ENCODE measurements at regions not wholly inside any gene's neighbourhood (a gene's known extent, or its start where the extent isn't known, plus 50 kb on each side); places are given as distances from the start of the nearest gene placed in this dataset.

- Mint-ChIP-seq H3K27me3 (peaks cover 0 to 3% of the 10 kb centered on the region in 2 donors), H3K27ac (no peak overlapping the region), H3K4me1 (peaks cover 0 to 7% (median 1%) of the 10 kb centered on the region in 3 donors), H3K4me3 (no peak overlapping the region), H3K9me3 (no peaks in the 10 kb centered on the region), H3K36me3 (no peaks in the 10 kb centered on the region)
- no peaks in the 10 kb centered on the region for H3K36me3 ChIP-seq (ENCODE audit: insufficient read depth, low read length)
- no peak overlapping the region for H3K27ac ChIP-seq (ENCODE audit: low read depth, low read length)
- ChIA-PET CTCF (no interaction called here), POLR2A (interaction anchor here (0.6 kb wide), 1 partner anchor 18 kb away, joined by 3 read pairs; no protein-coding TSS in a partner anchor)
- H3K4me1 ChIP-seq (ENCODE audit: insufficient read depth, low read length): no peaks in the 10 kb centered on the region
- no peak for DNase-seq
- no peaks in the 10 kb centered on the region for H3K27me3 ChIP-seq (ENCODE audit: insufficient read depth, low read length, poor library complexity, severe bottlenecking)
- no peaks in the 10 kb centered on the region for H3K9me3 ChIP-seq (ENCODE audit: low read length)
- no peak overlapping the region for H3K4me3 ChIP-seq (ENCODE audit: low read length)
Measured at GRCh38 chr17:63137163-63137562, 171.1 kb downstream of the TANC2 start.

GRCh38 chr17:63138713-63139112 is 172.7 kb downstream of the TANC2 start:
- Mint-ChIP-seq H3K27ac (no peak overlapping the region), H3K27me3 (no peaks in the 10 kb centered on the region), H3K4me3 (no peak overlapping the region), H3K9me3 (no peaks in the 10 kb centered on the region), H3K4me1 (peaks cover 0 to 7% (median 1%) of the 10 kb centered on the region in 3 donors), H3K36me3 (no peaks in the 10 kb centered on the region)
- Histone ChIP-seq H3K36me3 (ENCODE audit: insufficient read depth, low read length) (no peaks in the 10 kb centered on the region), H3K27me3 (ENCODE audit: insufficient read depth, low read length, poor library complexity, severe bottlenecking) (no peaks in the 10 kb centered on the region), H3K4me3 (ENCODE audit: low read length) (no peak overlapping the region), H3K4me1 (ENCODE audit: insufficient read depth, low read length) (no peaks in the 10 kb centered on the region), H3K9me3 (ENCODE audit: low read length) (no peaks in the 10 kb centered on the region), H3K27ac (ENCODE audit: low read depth, low read length) (no peak overlapping the region)
- no peak for DNase-seq
- ChIA-PET POLR2A (no interaction called here), CTCF (no interaction called here)

GRCh38 chr17:63139356-63139755 is 173.3 kb downstream of the TANC2 start:
- peak overlapping the region in 1 of 8 donors; percentile 54 for H3K27ac Mint-ChIP-seq
- H3K36me3 Mint-ChIP-seq: peaks cover 0 to 1% (median 0%) of the 10 kb centered on the region in 3 donors

GRCh38 chr17:63140255-63140654 is 174.2 kb downstream of the TANC2 start:
- Mint-ChIP-seq H3K4me3 (no peak overlapping the region), H3K27ac (no peak overlapping the region), H3K4me1 (peaks cover 0 to 7% (median 1%) of the 10 kb centered on the region in 3 donors), H3K9me3 (no peaks in the 10 kb centered on the region), H3K36me3 (peaks cover 0 to 4% (median 0%) of the 10 kb centered on the region in 3 donors), H3K27me3 (no peaks in the 10 kb centered on the region)
- Histone ChIP-seq H3K36me3 (ENCODE audit: insufficient read depth, low read length) (no peaks in the 10 kb centered on the region), H3K9me3 (ENCODE audit: low read length) (no peaks in the 10 kb centered on the region), H3K4me1 (ENCODE audit: insufficient read depth, low read length) (no peaks in the 10 kb centered on the region), H3K4me3 (ENCODE audit: low read length) (no peak overlapping the region), H3K27ac (ENCODE audit: low read depth, low read length) (no peak overlapping the region), H3K27me3 (ENCODE audit: insufficient read depth, low read length, poor library complexity, severe bottlenecking) (no peaks in the 10 kb centered on the region)
- CTCF ChIA-PET: no interaction called here
- no peak for DNase-seq
- POLR2A ChIA-PET: no interaction called here

More at GRCh38 chr17:63139356-63139755, 173.3 kb downstream of the TANC2 start:
- Histone ChIP-seq H3K4me1 (ENCODE audit: insufficient read depth, low read length) (no peaks in the 10 kb centered on the region), H3K36me3 (ENCODE audit: insufficient read depth, low read length) (no peaks in the 10 kb centered on the region), H3K27ac (ENCODE audit: low read depth, low read length) (no peak overlapping the region), H3K9me3 (ENCODE audit: low read length) (no peaks in the 10 kb centered on the region), H3K4me3 (ENCODE audit: low read length) (no peak overlapping the region), H3K27me3 (ENCODE audit: insufficient read depth, low read length, poor library complexity, severe bottlenecking) (no peaks in the 10 kb centered on the region)
- no peak for DNase-seq
- peaks cover 0 to 7% (median 1%) of the 10 kb centered on the region in 3 donors for H3K4me1 Mint-ChIP-seq
- H3K9me3 Mint-ChIP-seq: no peaks in the 10 kb centered on the region
- H3K27me3 Mint-ChIP-seq: no peaks in the 10 kb centered on the region
- H3K4me3 Mint-ChIP-seq: peak overlapping the region in 1 of 7 donors; percentile 42
- POLR2A ChIA-PET: no interaction called here
- CTCF ChIA-PET: no interaction called here

GRCh38 chr17:63142836-63143235 is 176.8 kb downstream of the TANC2 start:
- DNase-seq: no peak
- Mint-ChIP-seq H3K27ac (peak overlapping the region in 1 of 8 donors; percentile 11), H3K9me3 (no peaks in the 10 kb centered on the region), H3K4me1 (peaks cover 0 to 7% (median 1%) of the 10 kb centered on the region in 3 donors), H3K4me3 (no peak overlapping the region), H3K27me3 (no peaks in the 10 kb centered on the region), H3K36me3 (peaks cover 0 to 9% (median 0%) of the 10 kb centered on the region in 3 donors)
- Histone ChIP-seq H3K27me3 (ENCODE audit: insufficient read depth, low read length, poor library complexity, severe bottlenecking) (no peaks in the 10 kb centered on the region), H3K27ac (ENCODE audit: low read depth, low read length) (no peak overlapping the region), H3K4me1 (ENCODE audit: insufficient read depth, low read length) (no peaks in the 10 kb centered on the region), H3K9me3 (ENCODE audit: low read length) (no peaks in the 10 kb centered on the region), H3K4me3 (ENCODE audit: low read length) (no peak overlapping the region), H3K36me3 (ENCODE audit: insufficient read depth, low read length) (no peaks in the 10 kb centered on the region)
- ChIA-PET POLR2A (no interaction called here), CTCF (no interaction called here)

- no peaks in the 10 kb centered on the region for H3K9me3 Mint-ChIP-seq
- Histone ChIP-seq H3K9me3 (ENCODE audit: low read length) (no peaks in the 10 kb centered on the region), H3K27ac (ENCODE audit: low read depth, low read length) (no peak overlapping the region), H3K27me3 (ENCODE audit: insufficient read depth, low read length, poor library complexity, severe bottlenecking) (no peaks in the 10 kb centered on the region), H3K36me3 (ENCODE audit: insufficient read depth, low read length) (no peaks in the 10 kb centered on the region), H3K4me1 (ENCODE audit: insufficient read depth, low read length) (no peaks in the 10 kb centered on the region), H3K4me3 (ENCODE audit: low read length) (no peak overlapping the region)
- ChIA-PET CTCF (no interaction called here), POLR2A (no interaction called here)
- no peak overlapping the region for H3K4me3 Mint-ChIP-seq
- peaks cover 0 to 5% (median 5%) of the 10 kb centered on the region in 3 donors for H3K36me3 Mint-ChIP-seq
- H3K4me1 Mint-ChIP-seq: no peaks in the 10 kb centered on the region
- no peak for DNase-seq
- no peaks in the 10 kb centered on the region for H3K27me3 Mint-ChIP-seq
- H3K27ac Mint-ChIP-seq: no peak overlapping the region
Measured at GRCh38 chr17:63150490-63150889, 184.5 kb downstream of the TANC2 start.

DNA sequence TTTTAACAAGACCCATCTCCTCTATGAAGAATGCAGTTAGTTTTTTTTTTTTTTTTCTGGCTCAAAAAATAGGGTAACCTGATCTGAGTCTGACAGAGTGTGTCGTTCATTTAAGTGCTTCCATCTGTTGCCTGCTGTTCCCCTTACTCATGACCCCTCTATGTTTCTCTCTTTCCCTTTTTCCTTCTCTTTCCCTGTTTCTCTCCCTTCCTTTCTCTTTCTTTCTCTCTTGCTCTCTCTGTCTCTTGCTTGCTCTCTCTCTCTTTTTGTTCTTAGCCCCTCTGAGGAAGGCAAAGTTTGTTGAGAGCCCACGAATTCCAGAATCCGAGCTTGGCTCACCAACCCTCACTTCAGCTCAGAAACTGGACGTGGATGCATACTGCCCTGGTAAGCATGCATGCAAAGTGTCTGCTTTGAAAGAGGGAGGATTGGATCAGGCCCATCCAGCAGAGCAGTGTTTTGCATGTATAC is 185.0 kb downstream of the TANC2 start:
- H3K9me3 ChIP-seq (ENCODE audit: low read length): no peaks in the 10 kb centered on the region
- no peaks in the 10 kb centered on the region for H3K27me3 ChIP-seq (ENCODE audit: insufficient read depth, low read length, poor library complexity, severe bottlenecking)
- no peak overlapping the region for H3K4me3 ChIP-seq (ENCODE audit: low read length)
- Mint-ChIP-seq H3K27me3 (no peaks in the 10 kb centered on the region), H3K4me3 (no peak overlapping the region), H3K27ac (peak overlapping the region in 1 of 8 donors; percentile 43), H3K4me1 (no peaks in the 10 kb centered on the region), H3K9me3 (no peaks in the 10 kb centered on the region), H3K36me3 (peaks cover 0 to 5% (median 3%) of the 10 kb centered on the region in 3 donors)
- no peaks in the 10 kb centered on the region for H3K4me1 ChIP-seq (ENCODE audit: insufficient read depth, low read length)
- ChIA-PET CTCF (no interaction called here), POLR2A (no interaction called here)
- DNase-seq: no peak
- H3K36me3 ChIP-seq (ENCODE audit: insufficient read depth, low read length): no peaks in the 10 kb centered on the region
- H3K27ac ChIP-seq (ENCODE audit: low read depth, low read length): no peak overlapping the region

GRCh38 chr17:63151941-63152523 is 186.0 kb downstream of the TANC2 start:
- H3K4me1 ChIP-seq (ENCODE audit: insufficient read depth, low read length): no peaks in the 10 kb centered on the region
- no peaks in the 10 kb centered on the region for H3K9me3 Mint-ChIP-seq
- no peaks in the 10 kb centered on the region for H3K27me3 Mint-ChIP-seq
- H3K27ac Mint-ChIP-seq: peak overlapping the region in 1 of 8 donors; percentile 47
- no peak overlapping the region for H3K4me3 Mint-ChIP-seq
- H3K27me3 ChIP-seq (ENCODE audit: insufficient read depth, low read length, poor library complexity, severe bottlenecking): no peaks in the 10 kb centered on the region
- DNase-seq: no peak
- peaks cover 0 to 5% (median 3%) of the 10 kb centered on the region in 3 donors for H3K4me1 Mint-ChIP-seq
- no peaks in the 10 kb centered on the region for H3K36me3 ChIP-seq (ENCODE audit: insufficient read depth, low read length)
- H3K27ac ChIP-seq (ENCODE audit: low read depth, low read length): no peak overlapping the region
- no peak overlapping the region for H3K4me3 ChIP-seq (ENCODE audit: low read length)
- no peaks in the 10 kb centered on the region for H3K9me3 ChIP-seq (ENCODE audit: low read length)
- H3K36me3 Mint-ChIP-seq: peaks cover 0 to 5% (median 0%) of the 10 kb centered on the region in 3 donors
- CTCF ChIA-PET: no interaction called here
- POLR2A ChIA-PET: no interaction called here

Measured in CD8-positive, alpha-beta memory T cell (primary cell).